B cell (primary cell): ENCODE measurements at regions not wholly inside any gene's neighbourhood (a gene's known extent, or its start where the extent isn't known, plus 50 kb on each side); places are given as distances from the start of the nearest gene placed in this dataset.

Experiments used
- ATAC-seq: fragments of 200-7000 bp; cut with Tn5 transposase; one replicate; pipeline ENCODE4 v1.10.0; 2021; ENCODE audit warnings: low read depth, mild to moderate bottlenecking, moderate number of reproducible peaks, moderate library complexity
- CTCF ChIA-PET: fragments of 350-600 bp; sonication (Branson Sonifier 250); formaldehyde crosslinking; loops from one replicate; lab custom pipeline; 2021; ENCODE audit warnings: antibody characterized with exemption, inconsistent platforms; lab: Charles Lee
- POLR2A ChIA-PET: fragments of 350-600 bp; sonication (Branson Sonifier 250); formaldehyde crosslinking; loops from one replicate; lab custom pipeline; 2021; ENCODE audit warnings: antibody characterized with exemption; lab: Charles Lee
- DNase-seq: peaks from one replicate; pipeline ENCODE4 v3.0.0; 2013
- H2AFZ ChIP-seq: 2 replicates; pipeline ENCODE4 v1.6.1; 2012; ENCODE audit warnings: mild to moderate bottlenecking, low read depth, low read length; ENCODE audit not compliant: insufficient read depth, poor library complexity, severe bottlenecking
- H3K27ac ChIP-seq, 2 donors: 1 replicate in 1 of 2; 2 replicates in 1 of 2; pipeline ENCODE4 v1.5.1; 2012 to 2013; ENCODE audit warnings: low read length in 2 of 2, mild to moderate bottlenecking in 2 of 2, moderate library complexity in 1 of 2
- H3K27me3 ChIP-seq, 4 experiments: fragments of 200-600 bp in 1 of 4; sonication (generic) in 1 of 4; replicated peaks in 1 of 4; 1 replicate in 2 of 4; 2 replicates in 2 of 4; pipeline versions ENCODE4 v1.6.1 to v1.7.0; 2013 to 2016; ENCODE audit warnings: low read length in 3 of 4, mild to moderate bottlenecking in 2 of 4, mixed read lengths in 1 of 4, moderate library complexity in 1 of 4; ENCODE audit not compliant: insufficient read depth in 4 of 4, control insufficient read depth in 3 of 4; ENCODE audit errors: control extremely low read depth in 1 of 4
- H3K36me3 ChIP-seq, 2 experiments: replicated peaks in 1 of 2; 1 replicate in 1 of 2; 2 replicates in 1 of 2; pipeline versions ENCODE4 v1.6.1 to v1.7.1; 2013; ENCODE audit warnings: low read length in 1 of 2; ENCODE audit not compliant: insufficient read depth in 2 of 2, control insufficient read depth in 1 of 2; ENCODE audit errors: control extremely low read depth in 1 of 2, extremely low read depth in 1 of 2
- H3K4me1 ChIP-seq, 2 donors: fragments of 200-600 bp in 1 of 2; sonication (generic) in 1 of 2; 1 replicate in 1 of 2; 2 replicates in 1 of 2; pipeline versions ENCODE4 v1.5.1 to v1.6.1; 2013 to 2017; ENCODE audit warnings: low read length in 2 of 2; ENCODE audit not compliant: control insufficient read depth in 2 of 2, insufficient read depth in 2 of 2
- H3K4me2 ChIP-seq: replicated peaks from 2 replicates; pipeline ENCODE3; 2012; ENCODE audit warnings: mild to moderate bottlenecking, low read depth, low read length; ENCODE audit not compliant: poor library complexity, severe bottlenecking
- H3K4me3 ChIP-seq, 5 experiments: fragments of 200-600 bp in 1 of 5; sonication (generic) in 1 of 5; 1 replicate in 3 of 5; 2 replicates in 2 of 5; pipeline versions ENCODE4 v1.5.1 to v1.7.0; 2011 to 2016; ENCODE audit warnings: low read length in 4 of 5, mild to moderate bottlenecking in 4 of 5, low read depth in 2 of 5, control low read depth in 1 of 5, moderate library complexity in 1 of 5; ENCODE audit not compliant: insufficient read depth in 1 of 5; ENCODE audit errors: control extremely low read depth in 1 of 5, extremely low read depth in 1 of 5
- H3K79me2 ChIP-seq: fragments of 200-600 bp; sonication (generic); one replicate; pipeline ENCODE4 v1.6.0; 2016; ENCODE audit warnings: low read length; ENCODE audit not compliant: control insufficient read depth, insufficient read depth
- H3K9ac ChIP-seq: fragments of 200-600 bp; sonication (generic); 2 replicates; pipeline ENCODE4 v1.6.1; 2017; ENCODE audit warnings: mild to moderate bottlenecking, low read length, moderate library complexity
- H3K9me3 ChIP-seq, 3 donors: one replicate each; pipeline versions ENCODE4 v1.6.1 to v1.7.1; 2013; ENCODE audit warnings: low read length in 2 of 3; ENCODE audit not compliant: control insufficient read depth in 2 of 3, insufficient read depth in 1 of 3; ENCODE audit errors: control extremely low read depth in 1 of 3
- H4K20me1 ChIP-seq: 2 replicates; pipeline ENCODE4 v1.6.0; 2012; ENCODE audit warnings: mild to moderate bottlenecking, low read length; ENCODE audit not compliant: insufficient read depth, control insufficient read depth, poor library complexity, severe bottlenecking
- H3K27ac Mint-ChIP-seq: one replicate; pipeline ENCODE4 v1.8.0; 2021; ENCODE audit warnings: mixed read lengths
- H3K27me3 Mint-ChIP-seq: one replicate; pipeline ENCODE4 v1.8.0; 2021; ENCODE audit warnings: mixed read lengths
- H3K4me1 Mint-ChIP-seq: one replicate; pipeline ENCODE4 v1.8.0; 2021; ENCODE audit warnings: mixed read lengths
- H3K4me3 Mint-ChIP-seq: one replicate; pipeline ENCODE4 v1.8.0; 2021; ENCODE audit warnings: mixed read lengths
- H3K9me3 Mint-ChIP-seq: one replicate; pipeline ENCODE4 v1.8.0; 2022; ENCODE audit warnings: mixed read lengths; ENCODE audit not compliant: insufficient read depth
- EZH2 ChIP-seq: IDR thresholded peaks from 2 replicates; pipeline ENCODE4 v1.6.1; 2012; ENCODE audit warnings: borderline replicate concordance, low read depth, mild to moderate bottlenecking, moderate library complexity, low read length; ENCODE audit not compliant: insufficient read depth, poor library complexity, severe bottlenecking
- WGBS: methylation state at CpG from one replicate; pipeline ENCODE4 v1.1.5; 2013; ENCODE audit warnings: missing lambda C conversion rate; ENCODE audit not compliant: insufficient coverage; 5-methylcytosine and 5-hydroxymethylcytosine counted together
- intact Hi-C: fragments of 100-400 bp; cut with micrococcal nuclease; formaldehyde crosslinking; loops from one replicate; pipeline ENCODE4 v1.10.0; 2022
- TF ChIP-seq, protein P1 (sequence below): fragments of 200-600 bp; IDR thresholded peaks from one replicate; pipeline ENCODE4 v1.8.0; 2022; ENCODE audit warnings: antibody characterized with exemption, mild to moderate bottlenecking

DNA sequence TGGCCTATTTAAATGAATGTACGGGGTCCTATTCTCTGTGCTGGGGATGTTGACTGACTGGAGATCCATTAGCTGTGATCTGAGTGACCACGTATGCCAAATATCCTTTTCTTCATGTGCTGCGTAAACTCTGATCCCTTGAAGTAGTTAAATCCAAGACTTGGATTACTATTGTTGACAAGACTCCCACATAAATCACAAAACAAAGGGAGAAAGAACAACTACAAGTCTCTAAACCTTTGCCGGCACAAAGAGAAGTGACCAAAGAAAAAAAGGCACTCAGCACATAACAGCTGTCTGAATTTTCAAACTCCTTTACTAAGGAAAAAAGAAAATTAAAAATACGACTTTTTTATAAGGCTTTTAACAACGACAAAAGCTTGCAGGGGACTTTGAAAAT, 559.9 kb upstream of the CDH8 start:
- Histone ChIP-seq H2AFZ (no peak overlapping the region), H3K27me3 (no peaks in the 10 kb centered on the region), H3K4me3 (no peak overlapping the region), H3K4me1 (no peaks in the 10 kb centered on the region), H4K20me1 (no peaks in the 10 kb centered on the region), H3K36me3 (no peaks in the 10 kb centered on the region), H3K4me2 (no peak overlapping the region), H3K9me3 (no peaks in the 10 kb centered on the region), H3K79me2 (no peaks in the 10 kb centered on the region), H3K27ac (no peak overlapping the region), H3K9ac (no peak overlapping the region)
- intact Hi-C loops, result no loop called here
- CTCF ChIA-PET, result no interaction called here
- no peaks in the 10 kb centered on the region for H3K27me3 Mint-ChIP-seq
- H3K4me3 Mint-ChIP-seq, result no peak overlapping the region
- DNase-seq (no peak), ATAC-seq (no peak)
- POLR2A ChIA-PET, result no interaction called here
- H3K4me1 Mint-ChIP-seq, result no peaks in the 10 kb centered on the region
- TF ChIP-seq EZH2, result no peak
- TF ChIP-seq, protein P1, sequence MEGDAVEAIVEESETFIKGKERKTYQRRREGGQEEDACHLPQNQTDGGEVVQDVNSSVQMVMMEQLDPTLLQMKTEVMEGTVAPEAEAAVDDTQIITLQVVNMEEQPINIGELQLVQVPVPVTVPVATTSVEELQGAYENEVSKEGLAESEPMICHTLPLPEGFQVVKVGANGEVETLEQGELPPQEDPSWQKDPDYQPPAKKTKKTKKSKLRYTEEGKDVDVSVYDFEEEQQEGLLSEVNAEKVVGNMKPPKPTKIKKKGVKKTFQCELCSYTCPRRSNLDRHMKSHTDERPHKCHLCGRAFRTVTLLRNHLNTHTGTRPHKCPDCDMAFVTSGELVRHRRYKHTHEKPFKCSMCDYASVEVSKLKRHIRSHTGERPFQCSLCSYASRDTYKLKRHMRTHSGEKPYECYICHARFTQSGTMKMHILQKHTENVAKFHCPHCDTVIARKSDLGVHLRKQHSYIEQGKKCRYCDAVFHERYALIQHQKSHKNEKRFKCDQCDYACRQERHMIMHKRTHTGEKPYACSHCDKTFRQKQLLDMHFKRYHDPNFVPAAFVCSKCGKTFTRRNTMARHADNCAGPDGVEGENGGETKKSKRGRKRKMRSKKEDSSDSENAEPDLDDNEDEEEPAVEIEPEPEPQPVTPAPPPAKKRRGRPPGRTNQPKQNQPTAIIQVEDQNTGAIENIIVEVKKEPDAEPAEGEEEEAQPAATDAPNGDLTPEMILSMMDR, result no peak
- H3K9me3 Mint-ChIP-seq, result peaks cover 2% of the 10 kb centered on the region
- no peak overlapping the region for H3K27ac Mint-ChIP-seq
- WGBS, result 100% methylated on average over 1 of the region's 6 CpGs

DNA sequence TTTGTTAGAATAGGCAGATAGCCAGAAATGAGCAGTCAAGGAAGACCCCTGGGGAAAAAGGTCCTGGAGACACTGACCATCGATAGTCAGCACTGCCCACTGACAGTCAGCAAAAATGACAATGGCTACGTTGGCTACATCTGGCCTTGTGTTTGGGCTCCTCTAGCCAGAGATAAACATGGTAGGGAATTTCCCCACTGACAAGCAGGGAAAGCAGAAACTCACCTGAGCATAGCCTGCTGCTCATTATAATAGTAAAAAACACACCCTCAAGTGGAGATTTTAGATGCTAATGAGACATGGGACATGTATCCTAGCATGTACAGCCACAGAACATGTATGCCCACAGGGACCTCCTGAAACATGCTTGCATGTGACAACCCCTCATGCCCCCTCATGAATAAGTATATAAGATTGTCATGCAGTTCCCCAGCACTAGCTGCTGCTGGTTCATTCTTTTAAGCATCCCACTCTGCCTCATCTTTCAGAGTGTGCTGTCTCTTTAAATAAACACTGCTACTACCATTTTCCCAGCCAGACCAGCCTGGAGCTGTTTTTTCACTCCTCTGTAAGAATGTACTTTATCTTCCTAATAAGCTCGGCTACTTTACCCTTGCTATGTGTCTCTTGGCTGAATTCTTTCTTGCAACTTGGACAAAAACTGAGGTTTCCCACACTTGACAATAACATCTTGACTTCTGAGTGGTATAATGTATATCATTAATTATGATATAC, 550.1 kb upstream of the CDH8 start:
- H3K36me3 ChIP-seq, result no peaks in the 10 kb centered on the region
- H3K27ac ChIP-seq, result no peak overlapping the region
- 66% methylated on average over 2 of the region's 3 CpGs for WGBS
- no peaks in the 10 kb centered on the region for H3K4me1 Mint-ChIP-seq
- POLR2A ChIA-PET, result no interaction called here
- H3K27me3 ChIP-seq, result no peaks in the 10 kb centered on the region
- H3K27me3 Mint-ChIP-seq, result no peaks in the 10 kb centered on the region
- no peaks in the 10 kb centered on the region for H3K4me1 ChIP-seq
- H3K79me2 ChIP-seq, result no peaks in the 10 kb centered on the region
- H3K9me3 ChIP-seq, result no peaks in the 10 kb centered on the region
- intact Hi-C loops, result no loop called here
- CTCF ChIA-PET, result no interaction called here
- no peaks in the 10 kb centered on the region for H4K20me1 ChIP-seq
- no peak overlapping the region for H3K4me3 ChIP-seq
- no peaks in the 10 kb centered on the region for H3K9me3 Mint-ChIP-seq
- H2AFZ ChIP-seq, result no peak overlapping the region
- no peak for ATAC-seq
- no peak overlapping the region for H3K27ac Mint-ChIP-seq
- no peak overlapping the region for H3K4me2 ChIP-seq
- no peak for TF ChIP-seq EZH2
- TF ChIP-seq, protein P1, result no peak
- DNase-seq, result no peak
- H3K9ac ChIP-seq, result no peak overlapping the region
- no peak overlapping the region for H3K4me3 Mint-ChIP-seq
